ENCODE measurements at regions not wholly inside any gene's neighbourhood (a gene's known extent, or its start where the extent isn't known, plus 50 kb on each side); places are given as distances from the start of the nearest gene placed in this dataset.

DNA sequence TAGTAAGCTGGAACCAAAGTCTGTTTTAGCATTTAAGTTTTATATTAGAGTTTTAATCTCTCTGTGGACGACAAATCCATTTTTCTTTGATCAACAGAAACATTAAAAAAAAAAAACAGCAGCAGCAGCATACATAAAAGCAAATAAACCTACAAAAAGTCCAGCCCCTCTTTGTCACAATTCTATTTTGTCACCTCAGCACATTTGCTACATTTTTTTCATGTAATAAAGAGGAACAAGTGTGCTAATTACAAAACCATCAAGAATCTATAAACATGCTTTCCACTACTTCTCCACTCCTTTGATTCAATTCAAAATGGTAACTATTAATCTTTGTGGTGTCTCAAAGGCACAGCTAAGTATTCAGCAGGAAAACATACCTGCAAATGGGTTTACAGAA lies 259.8 kb upstream of the GNAI1 start:
- H3K9ac ChIP-seq (replicated peaks; ENCODE audit: extremely low read depth, insufficient read depth, low read length): no peak overlapping the region
- no peak overlapping the region for H3K27ac ChIP-seq (ENCODE audit: insufficient read depth, low read depth, low read length)
- no peak overlapping the region for H3K4me2 ChIP-seq (ENCODE audit: insufficient read depth, low read length)
- no peak for FAIRE-seq
- H3K9me1 ChIP-seq (replicated peaks; ENCODE audit: control insufficient read depth, extremely low read depth, insufficient read depth, low read length): no peaks in the 10 kb centered on the region
- no peak overlapping the region for H2AFZ ChIP-seq (ENCODE audit: low read depth, low read length)
- dilution Hi-C loops (cut with MboI; ENCODE audit: extremely low pct_ligation_motif_present, low sequenced_read_pairs): no loop called here
- H3K36me3 ChIP-seq (ENCODE audit: control insufficient read depth in 2 of 2, extremely low read depth in 1 of 2, insufficient read depth in 2 of 2, low read length in 2 of 2): no peaks in the 10 kb centered on the region
- no peak for DNase-seq (ENCODE audit: low read depth, low spot score)
- H3K27me3 ChIP-seq (ENCODE audit: control insufficient read depth in 2 of 2, insufficient read depth in 2 of 2, low read length in 2 of 2): peaks cover 2% of the 10 kb centered on the region in 2 experiments
- H3K9me3 ChIP-seq (replicated peaks; ENCODE audit: control insufficient read depth, insufficient read depth, low read length): no peaks in the 10 kb centered on the region
- H3K79me2 ChIP-seq (ENCODE audit: control insufficient read depth, insufficient read depth, low read length): no peaks in the 10 kb centered on the region
- BruUV-seq (replicated peaks): no TSS peak
- TF ChIP-seq, protein P1, sequence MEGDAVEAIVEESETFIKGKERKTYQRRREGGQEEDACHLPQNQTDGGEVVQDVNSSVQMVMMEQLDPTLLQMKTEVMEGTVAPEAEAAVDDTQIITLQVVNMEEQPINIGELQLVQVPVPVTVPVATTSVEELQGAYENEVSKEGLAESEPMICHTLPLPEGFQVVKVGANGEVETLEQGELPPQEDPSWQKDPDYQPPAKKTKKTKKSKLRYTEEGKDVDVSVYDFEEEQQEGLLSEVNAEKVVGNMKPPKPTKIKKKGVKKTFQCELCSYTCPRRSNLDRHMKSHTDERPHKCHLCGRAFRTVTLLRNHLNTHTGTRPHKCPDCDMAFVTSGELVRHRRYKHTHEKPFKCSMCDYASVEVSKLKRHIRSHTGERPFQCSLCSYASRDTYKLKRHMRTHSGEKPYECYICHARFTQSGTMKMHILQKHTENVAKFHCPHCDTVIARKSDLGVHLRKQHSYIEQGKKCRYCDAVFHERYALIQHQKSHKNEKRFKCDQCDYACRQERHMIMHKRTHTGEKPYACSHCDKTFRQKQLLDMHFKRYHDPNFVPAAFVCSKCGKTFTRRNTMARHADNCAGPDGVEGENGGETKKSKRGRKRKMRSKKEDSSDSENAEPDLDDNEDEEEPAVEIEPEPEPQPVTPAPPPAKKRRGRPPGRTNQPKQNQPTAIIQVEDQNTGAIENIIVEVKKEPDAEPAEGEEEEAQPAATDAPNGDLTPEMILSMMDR (IDR thresholded peaks at IDR 0.05; ENCODE audit: extremely low read depth in 1 of 2, insufficient read depth in 1 of 2, low read depth in 1 of 2, low read length in 2 of 2): no peak
- TF ChIP-seq EZH2 (IDR thresholded peaks at IDR 0.05; ENCODE audit: borderline replicate concordance, low read depth, low read length, severe bottlenecking) (no peak), POLR2AphosphoS5 (IDR thresholded peaks at IDR 0.05; ENCODE audit: insufficient read depth, low read depth, low read length) (no peak)
- intact Hi-C loops (cut with micrococcal nuclease): no loop called here
- H3K4me1 ChIP-seq (ENCODE audit: control insufficient read depth, extremely low read depth, insufficient read depth, low read length): no peaks in the 10 kb centered on the region
- H3K4me3 ChIP-seq (replicated peaks in 1 of 3; ENCODE audit: insufficient read depth in 1 of 3, low read depth in 1 of 3, low read length in 3 of 3): no peak overlapping the region
- ChIA-PET CTCF (no interaction called here), POLR2A (no interaction called here)
- no peaks in the 10 kb centered on the region for H4K20me1 ChIP-seq (replicated peaks; ENCODE audit: control insufficient read depth, extremely low read depth, insufficient read depth, low read length)

GRCh38 chr7:79872176-79872575 lies 262.5 kb upstream of the GNAI1 start:
- Histone ChIP-seq H4K20me1 (replicated peaks; ENCODE audit: control insufficient read depth, extremely low read depth, insufficient read depth, low read length) (no peaks in the 10 kb centered on the region), H3K27ac (ENCODE audit: insufficient read depth, low read depth, low read length) (no peak overlapping the region), H2AFZ (ENCODE audit: low read depth, low read length) (no peak overlapping the region), H3K9me1 (replicated peaks; ENCODE audit: control insufficient read depth, extremely low read depth, insufficient read depth, low read length) (no peaks in the 10 kb centered on the region), H3K36me3 (ENCODE audit: control insufficient read depth in 2 of 2, extremely low read depth in 1 of 2, insufficient read depth in 2 of 2, low read length in 2 of 2) (no peaks in the 10 kb centered on the region), H3K4me2 (ENCODE audit: insufficient read depth, low read length) (no peak overlapping the region), H3K9me3 (replicated peaks; ENCODE audit: control insufficient read depth, insufficient read depth, low read length) (no peaks in the 10 kb centered on the region), H3K4me3 (replicated peaks in 1 of 3; ENCODE audit: insufficient read depth in 1 of 3, low read depth in 1 of 3, low read length in 3 of 3) (no peak overlapping the region), H3K9ac (replicated peaks; ENCODE audit: extremely low read depth, insufficient read depth, low read length) (no peak overlapping the region), H3K27me3 (ENCODE audit: control insufficient read depth in 2 of 2, insufficient read depth in 2 of 2, low read length in 2 of 2) (peaks cover 2% of the 10 kb centered on the region in 2 experiments), H3K79me2 (ENCODE audit: control insufficient read depth, insufficient read depth, low read length) (no peaks in the 10 kb centered on the region), H3K4me1 (ENCODE audit: control insufficient read depth, extremely low read depth, insufficient read depth, low read length) (no peaks in the 10 kb centered on the region)
- no TSS peak for BruUV-seq (replicated peaks)
- ChIA-PET CTCF (no interaction called here), POLR2A (no interaction called here)
- TF ChIP-seq GATA2 (IDR thresholded peaks at IDR 0.05; ENCODE audit: insufficient read depth, insufficient read length, low read depth, low read length): no peak
- no peak for TF ChIP-seq FOS (IDR thresholded peaks at IDR 0.05; ENCODE audit: borderline replicate concordance, insufficient read depth, low read length)
- TF ChIP-seq EZH2 (IDR thresholded peaks at IDR 0.05; ENCODE audit: borderline replicate concordance, low read depth, low read length, severe bottlenecking): no peak
- TF ChIP-seq MYC (IDR thresholded peaks at IDR 0.05; ENCODE audit: low read depth, low read length): no peak
- DNase-seq (ENCODE audit: low read depth, low spot score) (no peak), FAIRE-seq (no peak)
- dilution Hi-C loops (cut with MboI; ENCODE audit: extremely low pct_ligation_motif_present, low sequenced_read_pairs) (no loop called here), intact Hi-C loops (cut with micrococcal nuclease) (no loop called here)

All from endothelial cell of umbilical vein (primary cell).